Spleen (tissue), 11 donors: ENCODE measurements at regions not wholly inside any gene's neighbourhood (a gene's known extent, or its start where the extent isn't known, plus 50 kb on each side); places are given as distances from the start of the nearest gene placed in this dataset.
"Not testable (repeated sequence)": the region's sequence is repeated elsewhere in the genome, so short reads cannot be mapped to it uniquely, and the experiment has no call there.

Source experiments
- DNase-seq: peaks from one replicate; pipeline ENCODE4 v3.0.0-alpha.2; 2020
- H3K27ac ChIP-seq, 8 donors: fragments of 200-600 bp; sonication (generic) in 7 of 8; 1 replicate in 4 of 8; 2 replicates in 4 of 8; pipeline versions ENCODE4 v1.5.0 to v1.8.0; 2016 to 2021; ENCODE audit warnings: inconsistent platforms in 4 of 8, mild to moderate bottlenecking in 4 of 8, moderate library complexity in 1 of 8
- H3K27me3 ChIP-seq, 7 donors: fragments of 200-600 bp; sonication (generic) in 6 of 7; replicated peaks in 1 of 7; 1 replicate in 4 of 7; 2 replicates in 3 of 7; pipeline versions ENCODE4 v1.5.0 to v1.8.0; 2016 to 2021; ENCODE audit warnings: inconsistent platforms in 3 of 7, mild to moderate bottlenecking in 1 of 7
- H3K36me3 ChIP-seq, 6 donors: fragments of 200-600 bp; sonication (generic) in 5 of 6; 1 replicate in 4 of 6; 2 replicates in 2 of 6; pipeline versions ENCODE4 v1.5.0 to v1.8.0; 2016 to 2021; ENCODE audit warnings: inconsistent platforms in 2 of 6
- H3K4me1 ChIP-seq, 6 donors: fragments of 200-600 bp; sonication (generic) in 5 of 6; 1 replicate in 3 of 6; 2 replicates in 3 of 6; pipeline versions ENCODE4 v1.5.0 to v1.8.0; 2016 to 2021; ENCODE audit warnings: inconsistent platforms in 3 of 6
- H3K4me3 ChIP-seq, 8 donors: fragments of 200-600 bp; sonication (generic) in 7 of 8; 1 replicate in 4 of 8; 2 replicates in 4 of 8; pipeline versions ENCODE4 v1.5.0 to v1.8.0; 2016 to 2021; ENCODE audit warnings: inconsistent platforms in 4 of 8, mild to moderate bottlenecking in 4 of 8, moderate library complexity in 2 of 8
- H3K9me3 ChIP-seq, 8 donors: fragments of 200-600 bp; sonication (generic) in 7 of 8; 1 replicate in 4 of 8; 2 replicates in 4 of 8; pipeline versions ENCODE4 v1.5.0 to v1.8.0; 2016 to 2021; ENCODE audit warnings: inconsistent platforms in 4 of 8
- CTCF ChIP-seq, 11 experiments: fragments of 200-600 bp in 7 of 11; fragments of 450-650 bp in 4 of 11; sonication (generic) in 4 of 11; IDR thresholded peaks in 8 of 11; conservative IDR thresholded peaks in 3 of 11; 1 replicate in 7 of 11; 2 replicates in 4 of 11; pipeline versions ENCODE4 v1.4.0 to v1.8.0; 2016 to 2021; ENCODE audit warnings: antibody characterized with exemption in 11 of 11, inconsistent platforms in 4 of 11, mild to moderate bottlenecking in 1 of 11
- POLR2A ChIP-seq, 3 donors: fragments of 450-650 bp; IDR thresholded peaks; one replicate each; pipeline ENCODE4 v1.5.1; 2017; ENCODE audit warnings: antibody characterized with exemption in 3 of 3, mild to moderate bottlenecking in 1 of 3
- POLR2AphosphoS5 ChIP-seq, 3 donors: sonication (generic); formaldehyde crosslinking; IDR thresholded peaks; one replicate each; pipeline ENCODE4 v1.5.1; 2017; ENCODE audit warnings: antibody characterized with exemption in 3 of 3
- WGBS, 5 donors: extraction: QIAGEN DNeasy Blood & Tissue Kit in 3 of 5; methylation state at CpG; one replicate each; pipeline versions ENCODE4 v1.1.5 to v1.1.7; 2013 to 2018; 5-methylcytosine and 5-hydroxymethylcytosine counted together
- intact Hi-C: fragments of 100-400 bp; cut with DNase I; formaldehyde crosslinking; loops from one replicate; pipeline ENCODE4 v1.15.0; 2023; ENCODE audit warnings: low total_unique reads
- donor health status: healthy with polysubstance abuse.
- donor health status: DM: no; HTN: no; CAD: no; lungs with moderate emphysema.
- donor health status: DM: no; HTN: no; CAD: no.
- donor health status: Bipolar disorder and iron deficiency.
- donor health status: healthy.
- donor health status: DM: no; HTN: no; CAD: no.
- donor health status: DM: yes; HTN: yes; CAD: no.

- Histone ChIP-seq H3K9me3 (peaks cover 0 to 5% (median 0%) of the 10 kb centered on the region in 8 donors), H3K36me3 (no peaks in the 10 kb centered on the region), H3K4me3 (no peak overlapping the region), H3K27me3 (no peaks in the 10 kb centered on the region), H3K27ac (no peak overlapping the region), H3K4me1 (no peaks in the 10 kb centered on the region)
- intact Hi-C loops: no loop called here
- TF ChIP-seq POLR2AphosphoS5 (IDR thresholded peaks at IDR 0.05) (no peak), POLR2A (IDR thresholded peaks at IDR 0.05) (no peak), CTCF (IDR thresholded peaks at IDR 0.05 in 8 of 11, conservative IDR thresholded peaks at IDR 0.05 in 3 of 11) (no peak)
- no peak for DNase-seq
These were observed 82.2 kb upstream of the SEMA3E start for GRCh38 chr7:83731154-83731553.

GRCh38 chr7:83716923-83717322, 68.0 kb upstream of the SEMA3E start:
- H3K36me3 ChIP-seq, H3K27me3 ChIP-seq, intact Hi-C loops, H3K4me1 ChIP-seq, H3K4me3 ChIP-seq, DNase-seq, H3K27ac ChIP-seq: not testable (repeated sequence)
- WGBS, 5 donors: 77 to 94% (median 83%) methylated on average over 4 to 6 of the region's 6 CpGs
- H3K9me3 ChIP-seq: peaks cover 0 to 30% (median 7%) of the 10 kb centered on the region in 8 donors

GRCh38 chr7:83708531-83708930, 59.6 kb upstream of the SEMA3E start:
- H3K9me3 ChIP-seq: peaks cover 0 to 34% (median 16%) of the 10 kb centered on the region in 8 donors
- 68 to 81% (median 74%) methylated on average over 3 of the region's 3 CpGs for WGBS, 5 donors
- DNase-seq: no peak
- no peak overlapping the region for H3K4me3 ChIP-seq
- H3K27me3 ChIP-seq: no peaks in the 10 kb centered on the region
- H3K36me3 ChIP-seq: no peaks in the 10 kb centered on the region
- no peak overlapping the region for H3K27ac ChIP-seq
- no peak for TF ChIP-seq POLR2A (IDR thresholded peaks at IDR 0.05)
- TF ChIP-seq POLR2AphosphoS5 (IDR thresholded peaks at IDR 0.05): no peak
- TF ChIP-seq CTCF (IDR thresholded peaks at IDR 0.05 in 8 of 11, conservative IDR thresholded peaks at IDR 0.05 in 3 of 11): no peak
- H3K4me1 ChIP-seq: no peaks in the 10 kb centered on the region
- intact Hi-C loops: no loop called here

GRCh38 chr7:83704564-83704963, 55.6 kb upstream of the SEMA3E start:
- Histone ChIP-seq H3K27ac (no peak overlapping the region), H3K4me3 (no peak overlapping the region), H3K27me3 (no peaks in the 10 kb centered on the region), H3K4me1 (no peaks in the 10 kb centered on the region), H3K36me3 (no peaks in the 10 kb centered on the region), H3K9me3 (peaks cover 0 to 13% (median 8%) of the 10 kb centered on the region in 8 donors)
- no peak for DNase-seq
- WGBS, 5 donors: 68 to 82% (median 79%) methylated on average over 3 of the region's 3 CpGs
- intact Hi-C loops: no loop called here
- TF ChIP-seq POLR2A (IDR thresholded peaks at IDR 0.05): no peak
- no peak for TF ChIP-seq POLR2AphosphoS5 (IDR thresholded peaks at IDR 0.05)
- no peak for TF ChIP-seq CTCF (IDR thresholded peaks at IDR 0.05 in 8 of 11, conservative IDR thresholded peaks at IDR 0.05 in 3 of 11)

GRCh38 chr7:83702446-83702845, 53.5 kb upstream of the SEMA3E start:
- 85 to 95% (median 90%) methylated on average over 1 of the region's 1 CpG for WGBS, 5 donors
- no peaks in the 10 kb centered on the region for H3K4me1 ChIP-seq
- intact Hi-C loops: no loop called here
- no peaks in the 10 kb centered on the region for H3K9me3 ChIP-seq
- no peak for TF ChIP-seq POLR2AphosphoS5 (IDR thresholded peaks at IDR 0.05)
- no peak for TF ChIP-seq POLR2A (IDR thresholded peaks at IDR 0.05)
- no peak for TF ChIP-seq CTCF (IDR thresholded peaks at IDR 0.05 in 8 of 11, conservative IDR thresholded peaks at IDR 0.05 in 3 of 11)
- H3K27me3 ChIP-seq: no peaks in the 10 kb centered on the region
- no peak overlapping the region for H3K4me3 ChIP-seq
- H3K36me3 ChIP-seq: no peaks in the 10 kb centered on the region
- no peak for DNase-seq
- H3K27ac ChIP-seq: no peak overlapping the region
